Stomach (tissue), 4 donors: ENCODE measurements at regions not wholly inside any gene's neighbourhood (a gene's known extent, or its start where the extent isn't known, plus 50 kb on each side); places are given as distances from the start of the nearest gene placed in this dataset.

Source experiments
- EP300 ChIP-seq: sonication (generic); formaldehyde crosslinking; IDR thresholded peaks from one replicate; pipeline ENCODE4 v1.6.1; 2017; ENCODE audit warnings: antibody characterized with exemption
- POLR2AphosphoS5 ChIP-seq, 3 donors: sonication (generic); formaldehyde crosslinking; IDR thresholded peaks; one replicate each; pipeline ENCODE4 v1.6.1; 2016; ENCODE audit warnings: antibody characterized with exemption in 3 of 3
- TF ChIP-seq, protein P1 (sequence below), 7 experiments: fragments of 450-650 bp in 4 of 7; fragments of 200-600 bp in 3 of 7; sonication (generic) in 3 of 7; IDR thresholded peaks; one replicate each; pipeline ENCODE4 v1.5.1; 2016 to 2019; ENCODE audit warnings: antibody characterized with exemption in 7 of 7, control low read depth in 2 of 7, mild to moderate bottlenecking in 1 of 7

- TF ChIP-seq, protein P1, sequence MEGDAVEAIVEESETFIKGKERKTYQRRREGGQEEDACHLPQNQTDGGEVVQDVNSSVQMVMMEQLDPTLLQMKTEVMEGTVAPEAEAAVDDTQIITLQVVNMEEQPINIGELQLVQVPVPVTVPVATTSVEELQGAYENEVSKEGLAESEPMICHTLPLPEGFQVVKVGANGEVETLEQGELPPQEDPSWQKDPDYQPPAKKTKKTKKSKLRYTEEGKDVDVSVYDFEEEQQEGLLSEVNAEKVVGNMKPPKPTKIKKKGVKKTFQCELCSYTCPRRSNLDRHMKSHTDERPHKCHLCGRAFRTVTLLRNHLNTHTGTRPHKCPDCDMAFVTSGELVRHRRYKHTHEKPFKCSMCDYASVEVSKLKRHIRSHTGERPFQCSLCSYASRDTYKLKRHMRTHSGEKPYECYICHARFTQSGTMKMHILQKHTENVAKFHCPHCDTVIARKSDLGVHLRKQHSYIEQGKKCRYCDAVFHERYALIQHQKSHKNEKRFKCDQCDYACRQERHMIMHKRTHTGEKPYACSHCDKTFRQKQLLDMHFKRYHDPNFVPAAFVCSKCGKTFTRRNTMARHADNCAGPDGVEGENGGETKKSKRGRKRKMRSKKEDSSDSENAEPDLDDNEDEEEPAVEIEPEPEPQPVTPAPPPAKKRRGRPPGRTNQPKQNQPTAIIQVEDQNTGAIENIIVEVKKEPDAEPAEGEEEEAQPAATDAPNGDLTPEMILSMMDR (IDR thresholded peaks at IDR 0.05) = no peak
- TF ChIP-seq POLR2AphosphoS5 (IDR thresholded peaks at IDR 0.05) (no peak), EP300 (no peak)
Observed at GRCh38 chr14:100399052-100399849, 76.1 kb downstream of the SLC25A47 start.
